Fibroblast of lung (primary cell): ENCODE measurements at regions not wholly inside any gene's neighbourhood (a gene's known extent, or its start where the extent isn't known, plus 50 kb on each side); places are given as distances from the start of the nearest gene placed in this dataset.
"Not testable (repeated sequence)": the region's sequence is repeated elsewhere in the genome, so short reads cannot be mapped to it uniquely, and the experiment has no call there.

ENCODE experiments used
- DNase-seq, 2 donors: peaks; one replicate each; pipeline versions ENCODE4 v3.0.0 to v3.0.0-alpha.2; 2010; ENCODE audit warnings: low read depth in 2 of 2
- H2AFZ ChIP-seq: 2 replicates; pipeline ENCODE4 v1.5.1; 2012; ENCODE audit warnings: low read length, control low read depth, inconsistent platforms
- H3K27ac ChIP-seq: 2 replicates; pipeline ENCODE4 v1.5.1; 2011; ENCODE audit warnings: low read length, control low read depth; ENCODE audit not compliant: insufficient read depth
- H3K27me3 ChIP-seq: 2 replicates; pipeline ENCODE4 v1.5.1; 2011; ENCODE audit warnings: mild to moderate bottlenecking, low read length; ENCODE audit not compliant: control insufficient read depth, insufficient read depth
- H3K36me3 ChIP-seq: 2 replicates; pipeline ENCODE4 v1.5.1; 2011; ENCODE audit warnings: low read length; ENCODE audit not compliant: control insufficient read depth, insufficient read depth
- H3K4me1 ChIP-seq: 2 replicates; pipeline ENCODE4 v1.5.1; 2011; ENCODE audit warnings: low read length; ENCODE audit not compliant: control insufficient read depth, insufficient read depth; ENCODE audit errors: extremely low read depth
- H3K4me2 ChIP-seq: 2 replicates; pipeline ENCODE4 v1.5.1; 2011; ENCODE audit warnings: low read length, control low read depth; ENCODE audit not compliant: insufficient read depth; ENCODE audit errors: extremely low read depth
- H3K4me3 ChIP-seq, 4 experiments: fragments of 200-600 bp in 1 of 4; sonication (generic) in 1 of 4; replicated peaks in 1 of 4; 2 replicates each; pipeline ENCODE4 v1.5.1; 2011 to 2016; ENCODE audit warnings: low read length in 4 of 4, low read depth in 3 of 4, mild to moderate bottlenecking in 3 of 4, control low read depth in 2 of 4, inconsistent platforms in 1 of 4, mixed read lengths in 1 of 4; ENCODE audit not compliant: insufficient read depth in 1 of 4; ENCODE audit errors: control extremely low read depth in 1 of 4
- H3K79me2 ChIP-seq: 2 replicates; pipeline ENCODE4 v1.5.1; 2012; ENCODE audit warnings: mild to moderate bottlenecking, low read length, inconsistent platforms; ENCODE audit not compliant: control insufficient read depth, insufficient read depth
- H3K9ac ChIP-seq: 2 replicates; pipeline ENCODE4 v1.5.1; 2011; ENCODE audit warnings: mild to moderate bottlenecking, low read length, control low read depth; ENCODE audit not compliant: insufficient read depth
- H3K9me3 ChIP-seq: 2 replicates; pipeline ENCODE4 v1.5.1; 2012; ENCODE audit warnings: low read depth, low read length; ENCODE audit not compliant: control insufficient read depth, insufficient read depth
- H4K20me1 ChIP-seq: 2 replicates; pipeline ENCODE4 v1.5.1; 2011; ENCODE audit warnings: low read length; ENCODE audit not compliant: control insufficient read depth, insufficient read depth; ENCODE audit errors: extremely low read depth
- EZH2 ChIP-seq: IDR thresholded peaks from 2 replicates; pipeline ENCODE4 v1.5.1; 2012; ENCODE audit warnings: low read length, control low read depth, mild to moderate bottlenecking; ENCODE audit errors: missing control alignments
- TF ChIP-seq, protein P1 (sequence below), 2 donors: IDR thresholded peaks in 1 of 2; conservative IDR thresholded peaks in 1 of 2; 1 replicate in 1 of 2; 2 replicates in 1 of 2; pipeline ENCODE4 v1.5.1; 2011 to 2012; ENCODE audit warnings: low read length in 2 of 2, control low read depth in 1 of 2, inconsistent platforms in 1 of 2, low read depth in 1 of 2, mild to moderate bottlenecking in 1 of 2

GRCh38 chr7:84720456-84721097 lies 466.3 kb downstream of the SEMA3D start:
- H3K4me3 ChIP-seq: no peak overlapping the region
- no peak overlapping the region for H3K9ac ChIP-seq
- H3K27me3 ChIP-seq: no peaks in the 10 kb centered on the region
- no peak overlapping the region for H3K4me2 ChIP-seq
- H3K79me2 ChIP-seq: no peaks in the 10 kb centered on the region
- no peaks in the 10 kb centered on the region for H4K20me1 ChIP-seq
- H3K9me3 ChIP-seq: no peaks in the 10 kb centered on the region
- H3K4me1 ChIP-seq: no peaks in the 10 kb centered on the region
- H2AFZ ChIP-seq: no peak overlapping the region
- peak in 1 of 2 donors; percentile 64 for DNase-seq
- TF ChIP-seq, protein P1, sequence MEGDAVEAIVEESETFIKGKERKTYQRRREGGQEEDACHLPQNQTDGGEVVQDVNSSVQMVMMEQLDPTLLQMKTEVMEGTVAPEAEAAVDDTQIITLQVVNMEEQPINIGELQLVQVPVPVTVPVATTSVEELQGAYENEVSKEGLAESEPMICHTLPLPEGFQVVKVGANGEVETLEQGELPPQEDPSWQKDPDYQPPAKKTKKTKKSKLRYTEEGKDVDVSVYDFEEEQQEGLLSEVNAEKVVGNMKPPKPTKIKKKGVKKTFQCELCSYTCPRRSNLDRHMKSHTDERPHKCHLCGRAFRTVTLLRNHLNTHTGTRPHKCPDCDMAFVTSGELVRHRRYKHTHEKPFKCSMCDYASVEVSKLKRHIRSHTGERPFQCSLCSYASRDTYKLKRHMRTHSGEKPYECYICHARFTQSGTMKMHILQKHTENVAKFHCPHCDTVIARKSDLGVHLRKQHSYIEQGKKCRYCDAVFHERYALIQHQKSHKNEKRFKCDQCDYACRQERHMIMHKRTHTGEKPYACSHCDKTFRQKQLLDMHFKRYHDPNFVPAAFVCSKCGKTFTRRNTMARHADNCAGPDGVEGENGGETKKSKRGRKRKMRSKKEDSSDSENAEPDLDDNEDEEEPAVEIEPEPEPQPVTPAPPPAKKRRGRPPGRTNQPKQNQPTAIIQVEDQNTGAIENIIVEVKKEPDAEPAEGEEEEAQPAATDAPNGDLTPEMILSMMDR (conservative IDR thresholded peaks at IDR 0.05 in 1 of 2, IDR thresholded peaks at IDR 0.05 in 1 of 2; ENCODE audit: low read depth in 1 of 2, low read length in 2 of 2): no peak
- TF ChIP-seq EZH2: no peak
- H3K36me3 ChIP-seq: no peaks in the 10 kb centered on the region
- no peak overlapping the region for H3K27ac ChIP-seq

GRCh38 chr7:84714765-84715164 lies 472.1 kb downstream of the SEMA3D start:
- Histone ChIP-seq H4K20me1 (no peaks in the 10 kb centered on the region), H3K9ac (no peak overlapping the region), H3K4me1 (no peaks in the 10 kb centered on the region), H3K36me3 (no peaks in the 10 kb centered on the region), H3K9me3 (no peaks in the 10 kb centered on the region), H2AFZ (peak overlapping the region; percentile 49), H3K27ac (no peak overlapping the region), H3K27me3 (no peaks in the 10 kb centered on the region), H3K4me2 (no peak overlapping the region), H3K79me2 (no peaks in the 10 kb centered on the region), H3K4me3 (no peak overlapping the region)
- DNase-seq: no peak
- TF ChIP-seq, protein P1 (conservative IDR thresholded peaks at IDR 0.05 in 1 of 2, IDR thresholded peaks at IDR 0.05 in 1 of 2; ENCODE audit: low read depth in 1 of 2, low read length in 2 of 2): no peak
- no peak for TF ChIP-seq EZH2

DNA sequence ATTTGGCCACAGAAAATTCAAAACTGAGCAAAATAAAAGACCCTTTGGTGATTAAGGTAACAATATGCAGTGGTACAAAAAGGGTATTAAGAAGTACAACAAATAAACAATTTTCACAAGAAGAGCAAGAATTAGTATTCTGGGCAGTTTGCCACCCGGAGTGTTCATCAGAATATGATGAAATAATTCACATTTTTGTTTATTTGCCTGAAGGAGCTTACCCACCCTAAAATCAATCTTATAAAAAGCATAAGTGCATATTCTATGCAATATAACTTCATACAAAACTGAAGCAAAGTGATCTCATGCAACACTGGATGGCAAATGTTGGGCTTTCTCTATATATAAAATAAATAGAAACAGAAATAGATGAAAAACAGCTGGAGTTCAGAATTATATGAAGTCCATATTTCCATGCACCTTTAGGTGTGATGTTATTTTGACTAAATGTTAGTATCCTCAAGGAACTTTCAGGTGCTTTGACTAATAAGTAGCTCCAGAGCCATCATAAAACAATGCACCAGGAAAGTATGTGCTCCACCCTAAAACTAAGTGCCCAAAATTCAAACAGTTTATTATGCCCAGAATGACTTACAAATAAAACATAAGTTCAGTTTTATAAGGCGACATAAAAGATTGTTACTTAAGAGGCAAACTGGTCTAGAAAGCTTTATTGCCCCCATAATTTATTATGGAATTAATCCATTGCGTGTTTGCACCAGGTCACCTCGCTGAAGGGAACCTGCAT lies 474.3 kb downstream of the SEMA3D start:
- Histone ChIP-seq H3K79me2 (no peaks in the 10 kb centered on the region), H2AFZ (no peak overlapping the region)
- DNase-seq: peak in 1 of 2 donors; percentile 66

GRCh38 chr7:84710538-84710937 lies 476.3 kb downstream of the SEMA3D start:
- H3K27ac ChIP-seq, H3K4me1 ChIP-seq, H3K27me3 ChIP-seq, H3K36me3 ChIP-seq, H2AFZ ChIP-seq, H3K9ac ChIP-seq, H3K4me3 ChIP-seq, H3K79me2 ChIP-seq, H3K4me2 ChIP-seq, H3K9me3 ChIP-seq, H4K20me1 ChIP-seq, DNase-seq: not testable (repeated sequence)

More for the DNA sequence above, 474.3 kb downstream of the SEMA3D start:
- H3K4me1 ChIP-seq: no peaks in the 10 kb centered on the region
- H3K4me3 ChIP-seq: no peak overlapping the region
- no peaks in the 10 kb centered on the region for H3K27me3 ChIP-seq
- H3K9ac ChIP-seq: no peak overlapping the region
- no peaks in the 10 kb centered on the region for H3K9me3 ChIP-seq
- H3K36me3 ChIP-seq: no peaks in the 10 kb centered on the region
- TF ChIP-seq, protein P1 (conservative IDR thresholded peaks at IDR 0.05 in 1 of 2, IDR thresholded peaks at IDR 0.05 in 1 of 2; ENCODE audit: low read depth in 1 of 2, low read length in 2 of 2): no peak
- no peak for TF ChIP-seq EZH2
- H3K27ac ChIP-seq: no peak overlapping the region
- no peak overlapping the region for H3K4me2 ChIP-seq
- H4K20me1 ChIP-seq: no peaks in the 10 kb centered on the region
